Neural crest cell (in vitro differentiated cells): ENCODE measurements at regions not wholly inside any gene's neighbourhood (a gene's known extent, or its start where the extent isn't known, plus 50 kb on each side); places are given as distances from the start of the nearest gene placed in this dataset.

Experiments
- DNase-seq: peaks from one replicate; pipeline ENCODE4 v3.0.0; 2021; ENCODE audit warnings: low read depth, mixed read lengths, low spot score
- H3K27ac Mint-ChIP-seq: one replicate; pipeline ENCODE4 v1.8.0; 2021; ENCODE audit warnings: mild to moderate bottlenecking, mixed read lengths; ENCODE audit not compliant: unreplicated experiment
- H3K27me3 Mint-ChIP-seq: 2 replicates; pipeline ENCODE4 v1.8.0; 2021; ENCODE audit warnings: low read depth, mild to moderate bottlenecking, mixed read lengths
- H3K36me3 Mint-ChIP-seq: 2 replicates; pipeline ENCODE4 v1.8.0; 2021; ENCODE audit warnings: low read depth, mild to moderate bottlenecking, mixed read lengths
- H3K4me1 Mint-ChIP-seq: 2 replicates; pipeline ENCODE4 v1.8.0; 2021; ENCODE audit warnings: mixed read lengths
- H3K4me3 Mint-ChIP-seq: one replicate; pipeline ENCODE4 v1.8.0; 2021; ENCODE audit warnings: mild to moderate bottlenecking, mixed read lengths
- H3K9me3 Mint-ChIP-seq: 2 replicates; pipeline ENCODE4 v1.8.0; 2021; ENCODE audit warnings: mixed read lengths
- CTCF ChIP-seq: fragments of 200-600 bp; sonication (generic); conservative IDR thresholded peaks from 2 replicates; pipeline ENCODE4 v1.5.0; 2021; ENCODE audit warnings: antibody characterized with exemption, mild to moderate bottlenecking

- no peak for DNase-seq
- no peaks in the 10 kb centered on the region for H3K27me3 Mint-ChIP-seq
- TF ChIP-seq CTCF, result no peak
- H3K27ac Mint-ChIP-seq, result no peak overlapping the region
- no peaks in the 10 kb centered on the region for H3K4me1 Mint-ChIP-seq
- no peaks in the 10 kb centered on the region for H3K36me3 Mint-ChIP-seq
- peaks cover 6% of the 10 kb centered on the region for H3K9me3 Mint-ChIP-seq
- no peak overlapping the region for H3K4me3 Mint-ChIP-seq
These were observed 143.3 kb upstream of the MAP3K7 start for GRCh38 chr6:90730151-90730673.

DNA sequence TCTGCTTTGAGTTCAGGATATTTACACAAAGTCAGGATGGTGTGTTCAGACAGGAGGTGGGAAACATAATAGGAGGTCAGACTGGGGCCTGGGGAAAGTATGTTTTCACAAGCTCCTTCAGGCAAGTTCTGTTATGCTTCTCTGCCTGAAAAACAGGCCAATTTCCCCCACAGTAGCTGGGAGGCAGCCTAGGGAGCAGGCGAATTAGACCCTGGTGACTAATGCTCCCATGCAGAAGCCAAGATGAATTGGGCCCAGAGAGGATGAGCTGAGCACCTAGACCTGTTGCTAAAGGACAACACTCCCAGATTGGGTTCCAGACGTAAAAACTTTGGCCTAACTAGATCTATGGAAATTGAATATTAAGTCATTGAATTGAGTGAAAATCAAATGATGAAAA, 142.2 kb upstream of the MAP3K7 start:
- TF ChIP-seq CTCF, result no peak
- no peak for DNase-seq
- Mint-ChIP-seq H3K4me1 (no peaks in the 10 kb centered on the region), H3K9me3 (no peaks in the 10 kb centered on the region), H3K4me3 (no peak overlapping the region), H3K27me3 (no peaks in the 10 kb centered on the region), H3K27ac (no peak overlapping the region), H3K36me3 (no peaks in the 10 kb centered on the region)

GRCh38 chr6:90722648-90723047, 135.8 kb upstream of the MAP3K7 start:
- H3K36me3 Mint-ChIP-seq, result no peaks in the 10 kb centered on the region
- H3K9me3 Mint-ChIP-seq, result no peaks in the 10 kb centered on the region
- TF ChIP-seq CTCF, result no peak
- H3K27ac Mint-ChIP-seq, result no peak overlapping the region
- H3K4me3 Mint-ChIP-seq, result no peak overlapping the region
- H3K27me3 Mint-ChIP-seq, result no peaks in the 10 kb centered on the region
- no peaks in the 10 kb centered on the region for H3K4me1 Mint-ChIP-seq
- no peak for DNase-seq

GRCh38 chr6:90720404-90720803, 133.5 kb upstream of the MAP3K7 start:
- no peak overlapping the region for H3K4me3 Mint-ChIP-seq
- no peak overlapping the region for H3K27ac Mint-ChIP-seq
- no peaks in the 10 kb centered on the region for H3K36me3 Mint-ChIP-seq
- H3K27me3 Mint-ChIP-seq, result peaks cover 3% of the 10 kb centered on the region
- no peaks in the 10 kb centered on the region for H3K9me3 Mint-ChIP-seq
- H3K4me1 Mint-ChIP-seq, result no peaks in the 10 kb centered on the region
- TF ChIP-seq CTCF, result no peak
- DNase-seq, result no peak

DNA sequence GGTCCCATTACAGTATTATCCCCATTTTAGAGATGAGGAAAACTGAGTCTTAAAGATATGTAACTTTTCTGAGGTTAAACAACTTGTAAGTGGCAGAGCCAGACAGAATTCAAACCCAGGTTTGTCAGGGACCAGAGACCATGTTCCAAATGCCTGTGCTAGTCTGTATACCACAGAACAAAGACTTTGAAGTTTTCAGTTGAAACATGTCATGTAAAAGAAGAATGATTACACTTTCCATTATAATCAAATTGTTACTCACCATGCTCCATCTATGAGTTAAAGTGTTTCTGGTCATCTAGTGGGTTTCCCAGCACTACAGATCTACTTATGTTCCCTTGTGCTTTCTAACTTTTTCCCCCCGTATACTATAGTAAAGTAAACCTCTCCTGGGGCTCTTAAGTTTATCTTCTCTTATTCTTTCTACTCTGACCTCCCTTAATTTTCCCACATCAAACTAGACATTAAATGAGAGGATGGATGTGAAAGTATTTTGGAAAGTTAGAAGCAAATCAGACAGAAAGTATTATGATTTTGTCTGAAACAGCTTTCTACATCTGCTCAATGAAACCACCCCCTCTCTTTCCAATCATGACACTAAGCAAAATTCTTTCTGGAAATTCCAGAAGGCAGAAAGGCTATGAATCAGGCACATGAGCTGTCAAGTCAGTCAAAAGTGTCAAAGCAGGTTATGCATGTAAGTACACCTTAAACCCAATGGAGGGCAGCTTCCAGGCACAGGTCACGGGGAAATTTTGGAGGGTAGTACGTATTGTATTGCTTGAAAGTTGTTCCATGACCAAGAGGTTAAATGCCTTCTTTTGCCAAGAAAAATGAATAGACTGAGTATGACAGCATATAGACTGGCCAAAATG, 132.7 kb upstream of the MAP3K7 start:
- Mint-ChIP-seq H3K27ac (no peak overlapping the region), H3K4me1 (no peaks in the 10 kb centered on the region), H3K27me3 (peaks cover 3% of the 10 kb centered on the region), H3K9me3 (no peaks in the 10 kb centered on the region), H3K36me3 (no peaks in the 10 kb centered on the region), H3K4me3 (no peak overlapping the region)
- no peak for DNase-seq
- TF ChIP-seq CTCF, result no peak
